ENCODE measurements at regions not wholly inside any gene's neighbourhood (a gene's known extent, or its start where the extent isn't known, plus 50 kb on each side); places are given as distances from the start of the nearest gene placed in this dataset.

DNA sequence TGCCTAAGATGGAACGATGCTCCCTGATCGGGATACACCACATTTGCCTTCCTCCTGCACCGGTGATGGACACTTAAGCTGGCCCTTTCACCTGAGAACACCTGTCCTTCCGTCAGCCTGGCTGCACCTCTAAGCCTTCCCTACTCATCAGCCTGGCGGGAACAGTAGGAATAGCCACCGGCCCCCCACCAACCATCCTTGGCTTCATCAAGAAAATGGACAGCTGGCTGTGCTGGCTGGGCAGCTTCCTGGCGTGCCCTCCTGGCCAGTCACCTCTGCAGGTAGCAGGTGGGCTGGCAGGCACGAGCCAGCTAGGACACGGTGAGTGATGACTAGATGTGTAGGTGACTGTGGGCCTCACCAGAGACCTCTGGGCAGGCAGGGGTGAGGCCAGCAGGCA, 142.8 kb downstream of the CTTN start:
- TF ChIP-seq CTCF (IDR thresholded peaks at IDR 0.05; ENCODE audit: low read depth, low read length): no peak
- no peak for TF ChIP-seq POLR2A (IDR thresholded peaks at IDR 0.05; ENCODE audit: extremely low read depth, insufficient read length)
- TF ChIP-seq MYC (IDR thresholded peaks at IDR 0.05; ENCODE audit: low read depth, low read length): no peak

Data from NB4 (cell line).